NK-92 treated with Interleukin-12 subunit alpha and Interleukin-12 subunit beta, amount 100 ng/mL, for 24 hours (cell line): ENCODE measurements at regions not wholly inside any gene's neighbourhood (a gene's known extent, or its start where the extent isn't known, plus 50 kb on each side); places are given as distances from the start of the nearest gene placed in this dataset.
"Not testable (repeated sequence)": the region's sequence is repeated elsewhere in the genome, so short reads cannot be mapped to it uniquely, and the experiment has no call there.

Source experiments
- DNase-seq: peaks from one replicate; lab custom pipeline; 2025; lab: John Stamatoyannopoulos, UW

DNA sequence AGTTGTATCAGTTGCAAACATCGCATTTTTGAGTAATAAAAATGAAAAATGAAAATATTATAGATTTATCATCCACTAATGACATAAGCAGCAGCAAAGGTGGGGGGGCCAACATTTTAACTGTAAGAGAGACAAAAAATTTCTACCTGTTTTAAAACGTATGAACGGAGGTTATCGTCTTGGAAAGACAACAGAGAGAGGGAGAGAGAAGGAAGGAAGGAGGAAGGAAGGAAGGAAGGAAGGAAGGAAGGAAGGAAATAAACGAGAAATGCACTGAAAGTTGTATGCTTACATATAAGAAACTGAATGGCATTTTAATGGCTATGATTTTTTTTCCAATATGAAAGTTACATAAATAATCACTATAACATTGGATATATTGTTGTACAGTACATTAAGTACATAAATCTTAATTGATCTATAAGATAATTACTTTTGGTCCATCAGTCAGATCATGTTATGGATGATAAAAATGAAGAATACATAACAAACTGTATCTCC is 862.8 kb upstream of the SLITRK1 start:
- no peak for DNase-seq

DNA sequence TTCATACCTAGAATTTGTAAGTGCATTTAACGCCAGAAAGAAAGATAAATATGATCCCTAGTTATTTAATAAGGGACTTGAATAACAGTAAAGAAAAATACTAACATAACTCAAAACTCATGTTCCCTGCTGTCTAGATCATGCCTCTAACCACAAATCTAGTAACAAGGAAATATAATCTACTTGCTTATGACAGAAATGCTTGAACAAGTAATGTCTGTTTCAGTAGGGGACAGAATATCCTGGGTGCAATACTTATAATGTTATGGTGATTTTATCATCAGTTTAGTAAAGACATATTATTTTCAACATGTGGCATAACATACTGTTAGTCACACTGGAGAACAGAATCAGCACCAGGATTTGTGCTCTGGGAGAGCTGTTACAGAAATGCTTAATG is 861.9 kb upstream of the SLITRK1 start:
- DNase-seq = no peak

DNA sequence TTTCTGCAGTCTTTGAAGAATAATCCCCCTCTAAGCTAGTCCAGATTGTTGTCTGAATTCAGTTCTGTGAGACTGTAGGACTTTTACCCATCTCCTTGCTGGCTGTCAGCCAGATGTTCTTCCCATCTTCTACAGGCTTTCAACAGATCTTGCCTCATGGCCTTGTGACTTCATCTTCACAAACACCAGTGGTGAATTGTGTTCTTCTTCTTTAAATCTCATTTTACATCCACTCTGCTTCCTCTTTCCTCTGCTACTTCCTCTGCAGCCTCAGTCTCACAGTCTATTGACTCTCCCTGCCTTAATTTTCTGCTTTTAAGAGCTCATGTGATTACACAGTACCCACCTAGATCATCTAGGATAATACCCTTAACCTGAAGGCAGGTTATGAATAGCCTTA is 859.0 kb upstream of the SLITRK1 start:
- no peak for DNase-seq

DNA sequence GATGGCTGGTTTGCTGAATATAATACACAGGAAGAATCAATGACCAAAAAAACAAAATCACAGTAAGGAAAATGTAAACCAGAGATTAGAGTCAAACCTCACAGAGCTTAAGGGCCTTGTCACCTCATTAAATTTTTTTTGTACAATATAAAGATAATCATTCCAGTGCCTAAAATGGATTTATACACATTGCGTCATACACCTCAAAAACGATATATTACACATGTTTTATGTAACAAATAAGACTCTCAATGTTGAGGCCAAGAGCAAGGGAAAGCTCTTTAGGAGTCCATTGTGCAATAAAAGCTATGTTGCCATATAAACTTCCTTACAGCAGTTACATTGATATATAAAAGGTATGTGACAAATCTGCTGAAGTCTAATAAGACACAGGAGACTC is 856.7 kb upstream of the SLITRK1 start:
- DNase-seq = no peak

DNA sequence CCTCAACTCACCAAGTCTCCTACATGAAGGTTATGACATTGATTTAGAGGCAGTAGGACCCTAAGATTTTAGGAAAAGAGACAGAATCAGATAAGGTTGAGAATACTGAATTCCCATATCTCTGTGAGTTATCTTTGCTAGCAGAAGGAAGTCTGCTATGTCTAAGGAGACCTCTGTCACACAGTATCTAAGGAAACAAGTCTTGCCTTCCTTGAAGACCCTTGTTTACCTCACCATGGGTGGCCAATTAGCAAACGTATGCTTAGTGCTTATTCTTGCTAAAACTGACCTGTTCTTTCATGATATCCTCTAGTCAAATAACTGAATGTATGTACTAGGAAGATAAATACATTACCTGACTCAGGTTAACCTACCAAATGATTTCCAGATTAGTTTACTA is 855.4 kb upstream of the SLITRK1 start:
- DNase-seq = no peak

DNA sequence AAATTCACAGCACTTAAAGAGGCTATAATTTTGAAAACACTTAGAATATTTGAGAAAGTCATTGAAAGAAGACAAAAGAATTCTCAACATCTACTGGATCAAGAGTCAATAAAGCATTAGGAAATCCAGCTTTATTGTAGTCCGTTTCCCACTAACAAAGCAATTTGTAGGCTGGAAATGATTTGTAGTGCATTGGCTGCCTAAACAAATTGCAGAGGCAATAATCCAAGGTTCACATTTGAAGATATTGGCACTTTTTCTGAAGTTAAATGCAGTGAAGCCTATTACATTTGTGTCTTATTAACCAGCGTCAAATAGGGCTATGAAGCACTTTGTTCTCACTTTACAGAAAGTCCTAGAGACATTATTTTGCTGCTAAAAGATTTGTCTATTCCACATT is 848.1 kb upstream of the SLITRK1 start:
- DNase-seq = no peak

DNA sequence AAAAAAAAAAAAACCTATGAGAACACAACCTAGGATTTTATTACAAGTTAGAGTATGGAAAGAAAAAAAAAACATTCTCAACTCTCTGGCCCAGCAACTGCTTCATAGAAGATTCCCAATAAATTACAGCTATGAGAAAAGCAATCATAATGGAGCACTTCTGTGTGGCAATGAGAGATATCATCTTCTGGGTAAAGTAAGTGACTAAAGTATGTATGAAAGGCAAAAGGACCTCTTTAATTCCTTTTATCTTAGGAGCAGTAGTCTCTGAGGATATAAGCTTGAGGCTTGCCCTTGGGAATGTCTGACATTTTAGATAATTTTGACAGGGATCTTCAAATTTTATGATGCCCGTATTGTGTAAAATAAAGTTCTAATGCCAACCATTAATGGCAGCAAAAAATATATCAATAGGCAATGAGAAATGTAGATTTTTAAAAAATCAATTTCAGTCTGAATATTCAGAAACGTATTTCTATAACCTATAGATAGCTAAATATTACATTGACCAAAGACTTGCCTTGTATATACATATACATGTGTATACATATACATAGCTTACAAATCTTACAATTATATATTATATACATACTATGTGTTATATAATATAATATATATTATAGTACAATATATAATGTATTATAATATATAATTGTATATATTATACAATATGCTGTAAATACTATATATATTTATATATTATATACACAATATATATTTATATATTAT is 823.9 kb upstream of the SLITRK1 start:
- DNase-seq = no peak

DNA sequence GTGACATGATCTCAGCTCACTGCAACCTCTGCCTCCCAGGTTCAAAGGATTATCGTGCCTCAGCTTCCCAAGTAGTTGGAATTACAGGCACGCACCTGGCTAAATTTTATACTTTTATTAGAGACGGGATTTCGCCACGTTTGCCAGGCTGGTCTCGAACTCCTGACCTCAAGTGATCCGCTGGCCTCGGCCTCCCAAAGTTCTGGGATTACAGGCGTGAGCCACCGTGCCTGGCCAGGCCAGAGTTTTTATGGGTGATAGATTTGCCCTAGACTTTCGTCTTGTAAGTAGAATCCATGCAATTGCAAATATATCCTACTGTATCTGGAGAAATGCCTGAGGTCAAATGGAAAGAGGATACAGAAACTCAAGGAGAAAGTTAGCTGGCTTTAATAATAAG is 819.9 kb upstream of the SLITRK1 start:
- no peak for DNase-seq

DNA sequence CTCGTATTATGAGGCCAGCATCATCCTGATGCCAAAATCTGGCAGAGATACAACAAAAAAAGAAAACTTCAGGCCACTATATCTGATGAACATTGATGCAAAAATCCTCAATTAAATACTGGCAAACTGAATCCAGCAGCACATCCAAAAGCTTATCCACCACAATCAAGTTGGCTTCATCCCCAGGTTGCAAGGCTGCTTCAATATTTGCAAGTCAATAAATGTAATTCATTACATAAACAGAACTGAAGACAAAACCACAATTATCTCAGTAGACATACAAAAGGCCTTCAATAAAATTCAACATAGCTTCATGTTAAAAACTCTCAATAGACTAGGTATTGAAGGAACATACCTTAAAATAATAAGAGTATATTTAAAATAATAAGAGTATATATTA is 815.3 kb upstream of the SLITRK1 start:
- DNase-seq = not testable (repeated sequence)

DNA sequence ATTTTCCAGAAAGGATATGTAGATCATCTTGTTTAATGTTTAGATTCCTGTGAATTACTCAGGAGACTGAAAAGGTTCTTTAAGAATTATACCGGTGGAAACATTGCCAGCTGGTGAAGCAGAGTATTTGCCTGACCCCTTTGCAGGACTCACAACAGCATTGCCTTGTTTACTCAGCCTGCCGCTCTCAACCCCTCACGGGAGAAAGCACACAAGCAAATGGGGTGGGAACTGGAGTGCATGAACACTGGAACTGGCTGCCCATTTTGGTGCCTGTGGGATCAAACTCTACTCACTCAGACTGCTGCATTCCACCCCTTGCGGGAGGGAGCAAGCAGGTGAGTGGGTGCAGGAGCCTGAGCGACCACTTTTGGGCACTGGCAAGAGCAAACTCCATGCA is 804.7 kb upstream of the SLITRK1 start:
- no peak for DNase-seq

DNA sequence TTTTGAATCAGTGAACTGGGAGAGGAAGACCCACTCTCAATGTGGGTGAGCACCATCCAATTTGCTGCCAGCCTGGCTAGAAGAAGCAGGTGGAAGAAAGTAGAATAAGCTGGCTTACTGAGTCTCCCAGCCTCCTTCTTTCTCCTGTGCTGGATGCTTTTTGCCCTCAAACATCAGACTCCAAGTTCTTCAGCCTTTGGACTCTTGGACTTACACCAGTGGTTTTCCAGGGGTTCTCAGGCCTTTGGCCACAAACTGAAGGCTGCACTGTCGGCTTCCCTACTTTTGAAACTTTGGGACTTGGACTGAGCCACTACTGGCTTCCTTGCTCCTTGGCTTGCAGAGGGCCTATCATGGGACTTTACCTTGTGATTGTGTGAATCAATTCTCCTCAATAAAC is 804.2 kb upstream of the SLITRK1 start:
- no peak for DNase-seq

DNA sequence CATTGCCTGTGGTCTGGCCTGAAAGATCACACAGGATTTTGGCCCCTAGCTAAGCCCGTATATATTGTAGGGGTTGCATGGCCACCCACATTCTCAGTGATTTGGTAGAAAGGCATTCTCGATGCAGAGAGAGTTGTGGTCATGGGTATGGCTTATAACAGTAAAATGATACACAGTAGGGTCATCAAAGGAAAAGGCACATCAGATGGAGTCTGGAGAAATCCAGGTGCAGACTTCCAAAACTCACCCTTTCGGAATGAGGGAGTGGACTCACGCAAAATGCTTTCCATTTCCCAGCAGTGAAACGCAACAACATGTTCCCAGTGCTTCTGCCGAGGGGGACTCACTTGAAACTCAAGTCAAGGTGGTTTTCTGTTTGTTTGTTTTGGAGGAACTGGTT is 802.5 kb upstream of the SLITRK1 start:
- DNase-seq = no peak

DNA sequence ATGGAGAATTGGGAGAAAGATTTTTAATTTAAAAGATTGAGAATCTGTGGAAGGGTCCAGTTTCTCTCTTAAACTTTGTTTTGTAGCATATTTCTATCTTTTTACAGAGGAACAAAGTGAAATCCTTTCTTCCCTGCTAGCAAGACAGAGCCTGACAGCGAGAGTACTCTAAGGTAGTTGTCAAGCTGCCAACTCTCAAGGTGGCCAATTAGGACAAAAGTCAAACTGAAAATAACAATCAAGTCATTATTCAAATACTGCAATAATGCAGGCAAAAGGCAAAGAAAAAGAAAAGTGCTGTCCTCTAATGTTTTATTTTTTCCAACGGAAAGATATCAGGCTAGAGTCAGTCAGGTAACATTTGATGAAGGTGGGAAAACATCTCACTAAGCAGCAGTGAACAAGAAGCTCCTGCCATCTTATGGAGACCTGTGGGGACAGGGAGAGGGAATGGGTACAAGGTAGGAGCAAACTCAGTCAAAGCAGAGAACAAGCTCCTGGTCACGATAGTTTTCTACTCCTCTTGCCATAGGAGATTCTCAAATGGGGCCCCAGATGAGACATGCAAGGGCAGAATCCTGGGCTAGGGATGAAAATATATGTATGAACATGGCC is 801.9 kb upstream of the SLITRK1 start:
- DNase-seq = no peak

DNA sequence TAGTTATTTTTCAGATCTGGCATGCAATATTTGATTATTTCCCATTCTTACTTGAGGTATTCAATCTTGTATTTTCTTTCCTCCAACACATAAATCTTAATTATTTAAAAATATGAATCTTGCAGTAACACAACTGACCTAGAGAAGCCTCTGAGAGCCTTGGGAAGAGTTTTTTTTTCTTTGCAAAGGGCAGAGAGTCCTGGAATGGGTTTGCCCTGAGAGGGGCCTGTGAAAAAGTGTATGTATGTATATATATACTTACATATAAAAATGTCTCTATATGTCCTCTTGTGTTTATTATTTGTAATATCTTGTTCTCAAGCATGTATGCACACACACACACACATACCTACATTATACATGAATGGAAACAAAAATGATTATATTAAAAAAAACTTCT is 801.2 kb upstream of the SLITRK1 start:
- DNase-seq = no peak

DNA sequence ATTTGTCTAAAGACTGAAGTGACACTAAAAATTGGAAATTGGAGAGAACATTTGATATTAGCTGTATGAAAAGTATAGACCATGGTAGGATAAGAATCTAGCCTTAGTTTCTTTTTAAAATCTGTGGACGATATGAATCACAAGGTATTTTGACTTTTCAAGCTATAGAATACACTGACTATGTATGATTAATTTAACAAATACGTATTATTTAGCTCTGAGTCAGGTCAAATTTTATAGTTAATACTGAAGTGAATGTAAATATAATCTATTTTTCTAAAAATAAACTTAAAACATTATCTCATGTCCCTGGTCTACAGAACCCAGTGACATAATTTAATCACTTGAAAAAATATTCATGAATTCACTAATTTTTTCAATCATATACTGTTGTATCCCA is 795.6 kb upstream of the SLITRK1 start:
- DNase-seq = no peak

DNA sequence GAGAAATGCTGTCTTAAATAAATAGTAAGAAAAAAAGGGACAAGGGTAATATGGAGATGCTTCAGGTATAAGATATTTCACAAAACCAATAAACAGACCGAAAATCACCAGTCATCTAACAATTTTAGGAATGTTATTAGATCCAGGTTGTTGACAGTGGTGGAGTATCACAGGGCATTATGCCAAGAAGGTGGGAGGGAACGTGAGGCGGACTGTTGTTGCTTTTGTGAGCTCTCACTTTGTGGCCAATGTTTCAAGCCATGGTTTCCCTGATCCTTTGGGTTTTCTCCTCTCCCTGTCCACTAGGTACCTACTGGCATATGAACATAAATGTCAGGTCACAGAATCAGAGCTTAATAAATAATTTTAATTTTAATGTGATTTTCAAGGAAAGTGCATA is 790.3 kb upstream of the SLITRK1 start:
- DNase-seq = no peak

DNA sequence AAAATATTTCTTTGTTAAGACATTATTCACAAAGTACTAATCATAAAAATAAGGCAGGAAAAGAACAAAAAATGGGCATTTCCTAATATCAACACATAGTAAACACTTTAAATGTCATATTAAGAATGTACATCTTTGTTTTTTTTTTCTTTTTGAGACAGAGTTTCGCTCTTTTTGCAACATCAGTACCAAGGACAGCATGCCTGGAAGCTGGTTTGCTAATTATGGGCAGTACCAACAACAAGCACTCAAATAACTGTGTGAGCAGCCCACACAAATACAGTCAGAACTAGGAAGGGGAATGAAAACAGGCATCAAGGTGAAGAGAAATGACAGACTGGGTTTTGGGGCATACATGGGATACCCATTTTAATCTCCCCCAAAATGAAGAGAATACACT is 788.0 kb upstream of the SLITRK1 start:
- no peak for DNase-seq

DNA sequence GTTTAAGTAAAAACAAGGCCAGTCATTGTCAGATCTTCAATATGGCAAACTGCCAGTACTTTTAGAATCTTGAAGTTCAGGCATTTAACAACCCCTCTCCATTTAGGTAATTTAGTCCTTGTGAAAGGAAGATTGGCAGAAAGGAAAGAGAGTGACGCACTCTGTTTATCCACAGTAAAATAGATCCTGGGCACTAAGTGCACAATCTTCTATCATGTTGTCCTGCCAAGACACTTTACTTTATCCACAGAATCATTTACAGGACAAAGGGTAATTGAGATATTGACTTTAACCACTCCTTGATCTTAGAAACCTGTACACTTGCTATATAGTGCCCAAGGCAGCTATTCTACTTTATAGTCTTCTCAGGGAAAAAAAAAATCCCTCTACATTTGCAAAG is 786.4 kb upstream of the SLITRK1 start:
- no peak for DNase-seq

DNA sequence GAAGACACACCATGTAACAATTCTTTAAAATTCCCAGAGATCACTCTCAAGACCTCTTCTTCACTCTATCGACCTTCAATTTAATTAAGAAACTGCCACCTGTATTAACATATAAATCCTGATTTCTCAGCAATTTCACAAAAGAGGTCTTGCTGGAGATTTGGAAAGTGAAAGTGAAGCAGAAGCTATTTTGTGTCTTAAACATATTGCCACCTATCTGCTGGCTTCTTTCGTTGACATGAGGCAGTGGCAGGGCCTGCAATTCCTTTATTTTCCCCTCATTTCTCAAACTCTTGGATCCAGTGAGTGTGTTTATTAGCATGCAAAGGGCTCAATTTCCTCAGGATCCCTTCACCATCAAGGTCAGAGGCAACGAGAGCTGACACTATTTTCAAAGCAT is 780.2 kb upstream of the SLITRK1 start:
- DNase-seq = no peak

DNA sequence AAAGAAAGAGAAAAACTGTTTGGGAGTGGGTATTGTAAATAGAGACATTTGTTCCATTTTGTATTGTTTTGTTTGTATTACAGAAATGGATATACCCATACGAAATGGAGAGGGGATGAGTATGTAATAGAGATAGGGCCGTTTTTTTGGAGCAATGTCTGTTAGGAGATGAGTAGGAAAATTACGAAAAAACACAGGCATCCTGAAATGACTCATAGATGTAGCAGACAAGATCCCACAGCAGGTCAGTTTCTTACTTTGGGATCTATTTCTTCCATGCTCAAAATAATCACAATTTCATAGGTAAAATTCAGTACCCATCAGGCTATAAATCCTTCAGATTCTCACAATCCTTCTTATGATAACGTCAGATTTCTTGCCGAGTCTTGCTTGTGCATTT is 779.4 kb upstream of the SLITRK1 start:
- DNase-seq = no peak

DNA sequence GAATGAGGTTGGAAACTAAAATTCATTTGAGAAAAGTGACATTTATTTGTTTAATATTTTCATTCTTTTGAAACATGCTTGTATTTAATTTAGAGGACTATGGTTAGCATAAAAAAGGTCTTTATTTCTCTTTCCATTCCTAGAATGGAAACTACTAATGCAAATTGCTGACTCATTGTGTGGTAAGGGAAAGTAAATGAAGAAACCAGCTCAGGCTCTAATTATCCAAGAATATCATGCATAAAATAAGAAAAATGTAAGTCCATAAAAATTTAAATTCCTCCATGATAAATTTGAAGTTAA is 777.0 kb upstream of the SLITRK1 start:
- DNase-seq = no peak

DNA sequence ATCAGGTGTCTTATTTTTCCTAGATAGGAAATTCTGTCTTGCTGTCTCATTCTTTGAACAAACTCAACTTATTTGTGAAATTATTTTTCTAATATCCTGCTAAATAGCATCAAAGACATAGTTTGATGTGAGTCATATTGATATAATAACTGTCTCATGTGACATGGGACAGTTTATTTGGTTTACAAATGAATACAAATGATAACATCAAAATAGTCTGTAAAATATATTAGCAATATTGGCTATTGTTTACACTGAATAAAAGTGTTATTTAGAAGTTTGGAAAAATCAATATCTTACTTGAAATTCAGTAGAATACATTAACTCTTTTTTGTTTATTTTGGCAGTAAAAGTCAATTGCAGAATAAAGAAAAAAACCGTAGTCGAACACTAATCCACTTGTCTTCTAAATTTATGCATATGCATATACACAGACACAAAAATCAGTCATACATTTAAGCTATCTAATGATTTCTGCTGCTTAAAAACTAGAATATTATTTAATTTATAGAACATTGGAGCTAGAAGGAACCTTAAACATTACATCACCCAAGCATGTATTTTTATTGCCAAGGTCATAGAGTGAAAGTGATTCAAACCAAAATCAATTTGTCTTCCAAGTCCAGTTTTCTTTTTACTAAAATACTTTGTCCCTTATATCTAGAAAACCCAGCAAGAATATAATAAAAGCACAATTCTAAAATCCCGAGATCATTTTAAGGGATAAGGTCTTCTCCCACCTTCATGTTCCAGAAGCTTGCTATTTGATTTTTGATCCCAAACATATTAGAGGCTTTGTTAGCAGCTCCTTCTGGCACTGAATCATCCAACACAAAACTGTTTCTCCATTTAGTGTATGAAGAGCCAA is 776.5 kb upstream of the SLITRK1 start:
- no peak for DNase-seq

DNA sequence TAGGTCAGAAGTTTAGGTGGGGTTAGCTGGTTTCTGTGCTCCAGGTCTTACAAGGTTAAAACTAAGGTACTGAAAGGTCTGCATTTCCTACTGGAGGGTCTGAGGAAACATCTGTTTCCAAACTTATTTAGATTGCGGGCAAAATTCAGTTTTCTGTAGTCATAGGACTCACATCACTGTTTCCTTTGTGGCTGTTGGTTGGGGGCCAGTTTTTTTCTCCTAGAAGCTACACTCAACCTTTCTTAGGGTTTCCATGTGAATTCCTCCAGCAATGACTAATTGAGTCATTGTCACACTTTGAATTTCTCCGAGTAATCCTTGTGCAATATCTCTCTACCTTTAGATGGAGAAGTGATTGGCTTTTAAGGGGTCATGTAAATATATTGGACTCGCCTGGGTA is 773.4 kb upstream of the SLITRK1 start:
- DNase-seq = no peak
